Left ventricle myocardium inferior (tissue), 1 donor: ENCODE measurements at regions not wholly inside any gene's neighbourhood (a gene's known extent, or its start where the extent isn't known, plus 50 kb on each side); places are given as distances from the start of the nearest gene placed in this dataset.

Source experiments
- DNase-seq: peaks from one replicate; pipeline ENCODE4 v3.0.0-alpha.2; 2020
- H3K27ac ChIP-seq: fragments of 200-600 bp; replicated peaks from 2 replicates; pipeline ENCODE4 v1.8.0; 2021
- H3K27me3 ChIP-seq: fragments of 200-600 bp; 2 replicates; pipeline ENCODE4 v1.8.0; 2021; ENCODE audit warnings: low read depth
- H3K36me3 ChIP-seq: fragments of 200-600 bp; 2 replicates; pipeline ENCODE4 v1.8.0; 2021
- H3K4me1 ChIP-seq: fragments of 200-600 bp; 2 replicates; pipeline ENCODE4 v1.8.0; 2021
- H3K4me3 ChIP-seq: fragments of 200-600 bp; 2 replicates; pipeline ENCODE4 v1.8.0; 2021; ENCODE audit warnings: mild to moderate bottlenecking, moderate library complexity
- H3K9me3 ChIP-seq: fragments of 200-600 bp; replicated peaks from 2 replicates; pipeline ENCODE4 v1.8.0; 2021
- intact Hi-C: fragments of 100-400 bp; cut with micrococcal nuclease; formaldehyde crosslinking; loops from one replicate; pipeline ENCODE4 v1.11.0; 2022
- TF ChIP-seq, protein P1 (sequence below): fragments of 200-600 bp; IDR thresholded peaks from 2 replicates; pipeline ENCODE4 v1.8.0; 2021; ENCODE audit warnings: antibody characterized with exemption, mild to moderate bottlenecking, borderline replicate concordance
- donor health status: DM: no; HTN: yes; CAD: no; lungs with severe emphysema.

DNA sequence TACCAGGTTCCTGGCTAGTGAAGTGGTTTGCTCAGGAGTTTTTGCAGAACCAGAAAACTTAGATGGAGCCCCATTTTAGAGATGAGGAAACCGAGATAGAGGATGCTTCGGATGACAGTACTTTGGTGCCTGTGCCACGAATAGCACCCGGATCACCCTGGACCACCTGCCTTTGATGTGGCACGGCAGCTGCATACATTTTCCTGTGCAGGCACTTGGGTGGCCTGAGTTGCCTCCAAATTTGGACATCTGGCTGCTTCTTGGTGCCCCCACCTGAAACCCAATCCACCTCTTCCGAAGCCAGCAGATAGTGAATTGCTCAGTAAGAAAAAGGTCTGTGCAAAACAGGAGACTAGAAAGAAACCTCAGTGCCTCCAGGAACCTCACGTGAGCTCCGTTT lies 140.6 kb upstream of the ID2 start:
- Histone ChIP-seq H3K4me1 (peaks cover 55% of the 10 kb centered on the region), H3K27me3 (no peaks in the 10 kb centered on the region)

DNA sequence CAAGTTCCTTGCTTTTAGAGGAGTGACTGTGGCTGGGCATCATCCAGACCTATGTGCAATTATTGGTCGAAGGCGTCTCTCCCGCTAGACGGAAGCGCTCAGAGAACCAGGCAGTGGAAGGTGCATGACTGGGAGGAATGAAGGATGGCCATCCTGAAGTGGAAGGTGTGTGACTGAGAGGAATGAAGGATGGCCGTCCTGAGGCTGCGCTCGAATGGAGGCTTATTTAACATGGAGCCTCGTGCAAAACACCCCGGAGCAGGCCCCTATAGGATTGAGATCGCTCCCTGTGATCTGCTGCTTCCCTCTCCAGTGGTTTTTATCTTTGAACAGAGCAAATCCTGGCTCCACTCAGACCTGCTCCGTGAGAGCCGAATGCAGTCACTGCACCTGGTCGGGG lies 140.2 kb upstream of the ID2 start:
- peaks cover 51% of the 10 kb centered on the region for H3K4me1 ChIP-seq

More for the DNA sequence above, 140.6 kb upstream of the ID2 start:
- TF ChIP-seq, protein P1, sequence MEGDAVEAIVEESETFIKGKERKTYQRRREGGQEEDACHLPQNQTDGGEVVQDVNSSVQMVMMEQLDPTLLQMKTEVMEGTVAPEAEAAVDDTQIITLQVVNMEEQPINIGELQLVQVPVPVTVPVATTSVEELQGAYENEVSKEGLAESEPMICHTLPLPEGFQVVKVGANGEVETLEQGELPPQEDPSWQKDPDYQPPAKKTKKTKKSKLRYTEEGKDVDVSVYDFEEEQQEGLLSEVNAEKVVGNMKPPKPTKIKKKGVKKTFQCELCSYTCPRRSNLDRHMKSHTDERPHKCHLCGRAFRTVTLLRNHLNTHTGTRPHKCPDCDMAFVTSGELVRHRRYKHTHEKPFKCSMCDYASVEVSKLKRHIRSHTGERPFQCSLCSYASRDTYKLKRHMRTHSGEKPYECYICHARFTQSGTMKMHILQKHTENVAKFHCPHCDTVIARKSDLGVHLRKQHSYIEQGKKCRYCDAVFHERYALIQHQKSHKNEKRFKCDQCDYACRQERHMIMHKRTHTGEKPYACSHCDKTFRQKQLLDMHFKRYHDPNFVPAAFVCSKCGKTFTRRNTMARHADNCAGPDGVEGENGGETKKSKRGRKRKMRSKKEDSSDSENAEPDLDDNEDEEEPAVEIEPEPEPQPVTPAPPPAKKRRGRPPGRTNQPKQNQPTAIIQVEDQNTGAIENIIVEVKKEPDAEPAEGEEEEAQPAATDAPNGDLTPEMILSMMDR = no peak
- intact Hi-C loops = no loop called here
- Histone ChIP-seq H3K4me3 (no peak overlapping the region), H3K27ac (no peak overlapping the region), H3K9me3 (no peaks in the 10 kb centered on the region), H3K36me3 (no peaks in the 10 kb centered on the region)
- peak; percentile 2 for DNase-seq

GRCh38 chr2:8542381-8543059 lies 139.3 kb upstream of the ID2 start:
- TF ChIP-seq, protein P1 = no peak
- Histone ChIP-seq H3K4me1 (peaks cover 42% of the 10 kb centered on the region), H3K4me3 (no peak overlapping the region), H3K9me3 (no peaks in the 10 kb centered on the region), H3K36me3 (no peaks in the 10 kb centered on the region), H3K27me3 (no peaks in the 10 kb centered on the region), H3K27ac (no peak overlapping the region)
- intact Hi-C loops = no loop called here
- peak; percentile 3 for DNase-seq

More for the DNA sequence above, 140.2 kb upstream of the ID2 start:
- no peak overlapping the region for H3K27ac ChIP-seq
- H3K36me3 ChIP-seq = no peaks in the 10 kb centered on the region
- no peak overlapping the region for H3K4me3 ChIP-seq
- TF ChIP-seq, protein P1 = no peak
- H3K9me3 ChIP-seq = no peaks in the 10 kb centered on the region
- peak; percentile 1 for DNase-seq
- intact Hi-C loops = no loop called here
- H3K27me3 ChIP-seq = no peaks in the 10 kb centered on the region

DNA sequence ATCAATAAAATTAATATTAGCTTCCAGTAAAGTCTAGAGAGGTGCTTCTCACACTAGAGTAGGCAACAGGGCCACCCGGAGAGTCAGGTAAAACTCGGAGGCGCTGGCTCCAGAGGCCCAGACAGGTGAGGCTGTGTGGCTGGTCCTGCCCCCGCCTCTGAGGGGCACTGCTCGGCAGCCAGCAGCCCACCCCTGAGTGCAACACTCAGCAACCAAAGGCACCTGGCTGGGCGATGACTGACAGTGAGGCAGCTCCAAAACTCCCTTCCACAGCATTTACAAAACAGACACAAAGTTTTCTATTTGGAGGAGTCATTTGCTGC lies 138.8 kb upstream of the ID2 start:
- peak; percentile 15 for DNase-seq
- peaks cover 42% of the 10 kb centered on the region for H3K4me1 ChIP-seq
- intact Hi-C loops = no loop called here
- TF ChIP-seq, protein P1 = no peak
- H3K27me3 ChIP-seq = no peaks in the 10 kb centered on the region
- H3K27ac ChIP-seq = peak overlapping the region; percentile 70
- no peak overlapping the region for H3K4me3 ChIP-seq
- no peaks in the 10 kb centered on the region for H3K9me3 ChIP-seq
- no peaks in the 10 kb centered on the region for H3K36me3 ChIP-seq

GRCh38 chr2:8543383-8544170 lies 138.3 kb upstream of the ID2 start:
- Histone ChIP-seq H3K9me3 (no peaks in the 10 kb centered on the region), H3K36me3 (no peaks in the 10 kb centered on the region), H3K4me1 (peaks cover 42% of the 10 kb centered on the region), H3K27ac (peak overlapping the region; percentile 70), H3K4me3 (no peak overlapping the region), H3K27me3 (no peaks in the 10 kb centered on the region)
- TF ChIP-seq, protein P1 = no peak
- DNase-seq = peak; percentile 55
- intact Hi-C loops = no loop called here
